ENCODE measurements at regions not wholly inside any gene's neighbourhood (a gene's known extent, or its start where the extent isn't known, plus 50 kb on each side); places are given as distances from the start of the nearest gene placed in this dataset.
"Not testable (repeated sequence)": the region's sequence is repeated elsewhere in the genome, so short reads cannot be mapped to it uniquely, and the experiment has no call there.

- DNase-seq = not testable (repeated sequence)
Observed at GRCh38 chr11:3583476-3583875, 58.3 kb downstream of the ART5 start.

DNA sequence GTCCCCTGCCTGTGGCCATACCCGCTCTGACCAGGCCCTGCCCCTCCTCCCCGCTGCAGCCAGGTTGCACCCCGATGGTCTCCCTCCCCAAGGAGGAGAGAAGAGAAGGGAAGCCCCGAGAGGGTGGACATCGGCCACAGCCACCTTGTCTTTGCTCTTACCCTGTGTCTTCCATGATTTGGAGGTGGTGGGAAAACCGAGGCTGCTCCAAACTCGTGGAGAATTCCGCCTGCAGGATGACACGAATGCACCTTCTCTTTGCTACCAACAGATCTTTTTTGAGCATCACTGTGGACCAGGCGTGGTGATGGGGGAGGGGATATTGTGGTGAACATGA lies 60.4 kb downstream of the ART5 start:
- DNase-seq = not testable (repeated sequence)

GRCh38 chr11:3580487-3581388 lies 61.1 kb downstream of the ART5 start:
- DNase-seq = peak; percentile 54

- DNase-seq = not testable (repeated sequence)
Observed at GRCh38 chr11:3579600-3580459, 62.0 kb downstream of the ART5 start.

DNA sequence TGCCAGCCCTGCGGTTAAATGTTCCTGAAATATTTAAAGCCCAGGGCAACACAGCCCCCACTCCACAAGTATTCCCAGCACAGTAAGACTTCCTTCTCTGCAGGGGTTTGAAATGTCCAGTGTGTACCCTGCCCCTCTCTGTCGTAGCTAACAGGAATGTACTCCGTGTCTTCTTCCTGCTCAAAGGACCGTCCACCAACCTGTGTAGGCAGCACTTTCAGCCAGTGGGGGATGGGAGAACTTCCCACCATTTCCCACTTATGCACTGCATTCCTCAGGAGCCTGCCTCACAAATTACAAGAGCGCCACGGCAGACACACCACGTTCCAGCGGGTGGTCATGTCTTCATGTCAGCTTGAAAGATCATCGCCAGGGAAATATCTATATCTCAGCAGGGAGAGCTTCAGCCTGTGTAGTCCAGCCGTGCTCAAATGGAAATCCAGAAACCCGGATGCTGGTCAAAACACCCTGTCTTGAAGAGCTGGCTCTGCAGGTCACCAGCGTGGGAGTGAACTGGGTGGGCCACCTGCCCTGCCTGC lies 65.7 kb downstream of the ART5 start:
- not testable (repeated sequence) for DNase-seq

GRCh38 chr11:3572976-3573647 lies 68.7 kb downstream of the ART5 start:
- not testable (repeated sequence) for DNase-seq

GRCh38 chr11:3571752-3572151 lies 70.0 kb downstream of the ART5 start:
- DNase-seq = not testable (repeated sequence)

DNA sequence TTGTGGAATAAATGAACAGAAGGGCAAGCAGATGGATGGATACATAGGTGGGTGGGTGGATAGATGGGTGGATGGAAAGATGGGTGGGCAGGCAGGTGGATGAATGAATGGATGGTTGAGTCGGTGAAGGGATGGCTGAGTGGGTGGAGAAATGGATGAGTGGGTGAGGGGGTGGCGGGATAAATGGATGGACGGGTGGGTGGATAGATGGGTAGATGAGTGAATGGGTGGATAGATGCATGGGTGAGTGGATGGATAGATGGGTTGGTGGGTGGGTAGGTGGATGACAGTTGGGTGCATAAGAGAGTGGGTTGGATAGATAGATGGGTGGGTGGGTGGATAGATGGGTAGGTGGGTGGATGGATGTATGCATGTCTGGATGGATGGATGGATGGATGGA lies 76.0 kb downstream of the ART5 start:
- DNase-seq = not testable (repeated sequence)

GRCh38 chr11:3564383-3564782 lies 77.4 kb downstream of the ART5 start:
- peak; percentile 16 for DNase-seq

DNA sequence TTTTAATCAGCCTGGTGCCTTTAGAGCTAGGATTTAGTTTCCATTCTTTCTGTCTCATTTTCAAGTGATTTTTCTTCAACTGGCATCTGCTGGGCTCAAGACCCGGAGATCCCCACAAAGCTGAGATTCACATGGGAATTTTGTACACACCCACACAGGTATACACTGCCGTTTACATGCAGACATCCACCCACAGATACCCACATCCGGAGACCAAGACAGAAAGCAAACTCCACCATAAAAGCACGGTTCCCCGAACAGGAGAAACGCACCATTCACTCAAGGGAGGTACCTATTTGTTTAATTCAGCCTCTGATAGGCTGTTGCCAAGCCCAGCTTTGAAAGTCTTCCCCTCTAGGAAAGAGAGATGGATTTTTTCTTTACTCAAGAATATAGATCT lies 87.2 kb downstream of the ART5 start:
- DNase-seq = not testable (repeated sequence)

GRCh38 chr11:3544990-3545389 lies 96.8 kb downstream of the ART5 start:
- not testable (repeated sequence) for DNase-seq

- DNase-seq = not testable (repeated sequence)
Observed at GRCh38 chr11:3538220-3538619, 103.6 kb downstream of the ART5 start.

GRCh38 chr11:3537254-3537653 lies 104.5 kb downstream of the ART5 start:
- not testable (repeated sequence) for DNase-seq

DNA sequence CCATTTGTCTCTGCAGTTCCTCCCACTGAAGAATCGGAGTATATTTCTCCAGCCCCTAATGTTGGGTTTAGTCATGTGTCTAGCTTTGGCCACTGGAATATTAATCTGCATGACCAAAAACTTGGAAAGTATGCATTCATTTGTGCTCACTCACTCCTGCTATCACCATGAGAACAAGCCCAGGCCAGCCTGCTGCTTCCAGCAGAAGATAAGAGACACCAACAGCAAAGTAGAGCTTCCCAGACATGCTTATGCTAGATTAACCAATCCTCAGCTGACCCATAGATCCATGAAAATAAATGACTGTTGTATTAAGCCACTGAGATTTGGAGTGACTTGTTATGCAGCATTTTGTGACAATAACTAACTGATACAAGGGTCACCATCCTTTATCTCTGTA lies 108.8 kb downstream of the ART5 start:
- not testable (repeated sequence) for DNase-seq

GRCh38 chr11:3531280-3531679 lies 110.5 kb downstream of the ART5 start:
- not testable (repeated sequence) for DNase-seq

- DNase-seq = not testable (repeated sequence)
Observed at GRCh38 chr11:3523567-3523966, 118.2 kb downstream of the ART5 start.

- DNase-seq = not testable (repeated sequence)
Observed at GRCh38 chr11:3520905-3521304, 120.9 kb downstream of the ART5 start.

DNA sequence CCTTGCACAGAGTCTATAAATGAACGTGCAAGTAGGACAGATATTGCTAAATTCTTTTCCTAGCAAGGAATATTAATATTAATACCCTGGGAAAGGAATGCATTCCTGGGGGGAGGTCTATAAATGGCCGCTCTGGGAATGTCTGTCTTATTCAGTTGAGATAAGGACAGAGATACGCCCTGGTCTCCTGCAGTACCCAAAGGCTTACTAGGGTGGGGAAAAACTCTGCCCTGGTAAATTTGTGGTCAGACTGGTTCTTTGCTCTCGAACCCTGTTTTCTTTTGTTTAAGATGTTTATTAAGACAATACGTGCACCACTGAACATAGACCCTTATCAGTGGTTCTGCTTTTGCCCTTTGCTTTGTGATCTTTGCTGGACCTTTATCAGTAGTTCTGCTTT lies 122.0 kb downstream of the ART5 start:
- DNase-seq = not testable (repeated sequence)

- DNase-seq = not testable (repeated sequence)
Observed at GRCh38 chr11:3516934-3517567, 124.7 kb downstream of the ART5 start.

- not testable (repeated sequence) for DNase-seq
Observed at GRCh38 chr11:3516345-3516933, 125.4 kb downstream of the ART5 start.

DNA sequence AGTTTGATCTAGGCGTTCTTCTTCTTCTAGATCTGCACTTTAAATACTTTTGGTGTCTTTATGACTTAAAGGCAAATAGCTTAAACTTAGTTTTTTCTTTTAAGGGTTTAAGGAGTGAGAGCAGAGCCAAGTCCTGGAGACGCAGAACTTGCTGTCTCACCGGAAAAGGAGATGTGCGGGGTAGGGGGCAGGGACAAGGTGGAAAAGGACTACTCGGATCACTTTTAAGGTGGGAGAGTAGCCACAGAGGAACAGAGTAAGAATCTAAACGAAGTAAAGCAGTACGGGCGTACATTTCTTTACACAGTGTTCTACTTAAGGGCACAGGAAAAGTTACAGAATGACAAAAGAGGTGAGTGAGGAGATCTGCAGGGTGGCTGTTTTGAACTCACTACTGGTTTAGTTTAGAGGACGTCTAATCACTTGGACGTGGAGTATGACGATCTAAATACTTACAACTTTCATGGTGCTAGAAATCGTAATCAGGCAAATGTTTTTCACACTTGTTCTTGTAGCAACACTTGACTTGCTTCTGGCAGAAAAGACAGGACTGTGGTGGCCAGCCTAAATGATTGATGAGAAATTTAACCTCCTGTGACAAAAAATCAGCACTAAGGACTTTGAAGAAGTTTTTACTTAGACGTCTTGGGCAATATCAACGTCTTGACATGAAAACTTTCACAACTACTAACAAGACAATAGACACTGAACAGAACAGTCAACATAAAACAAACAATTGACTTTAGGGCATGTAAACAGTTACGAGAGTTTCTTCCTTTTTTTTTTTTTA lies 127.0 kb downstream of the ART5 start:
- not testable (repeated sequence) for DNase-seq

Measured in activated CD4-positive, alpha-beta T cell treated with anti-CD3 and anti-CD28 coated beads, Interleukin-2, amount 50 U/mL, for 16 hours (primary cell).